ENCODE measurements at regions not wholly inside any gene's neighbourhood (a gene's known extent, or its start where the extent isn't known, plus 50 kb on each side); places are given as distances from the start of the nearest gene placed in this dataset.

- peaks cover 0 to 6% (median 0%) of the 10 kb centered on the region in 12 donors for H3K4me1 ChIP-seq
- peaks cover 0 to 31% (median 9%) of the 10 kb centered on the region in 9 donors for H3K27me3 ChIP-seq
- H3K36me3 ChIP-seq: no peaks in the 10 kb centered on the region
- TF ChIP-seq CTCF (IDR thresholded peaks at IDR 0.05): no peak
- no peak overlapping the region for H3K27ac ChIP-seq
- DNase-seq: no peak
- intact Hi-C loops (cut with DNase I): loop anchor here in 7 of 10 donors (5.0 to 10.0 kb wide), 4 partner anchors 369 to 464 kb away; no protein-coding TSS in a partner anchor
- H3K9me3 ChIP-seq: peaks cover 0 to 1% (median 0%) of the 10 kb centered on the region in 12 donors
- ATAC-seq: no peak
- 43 to 56% (median 49%) methylated on average over 4 of the region's 4 CpGs for WGBS, 4 donors
- no peak overlapping the region for H3K4me3 ChIP-seq
Measured at GRCh38 chr5:174790906-174791305, 66.5 kb downstream of the MSX2 start.

- WGBS, 4 donors: 64 to 87% (median 81%) methylated on average over 4 of the region's 4 CpGs
- peaks cover 0 to 14% (median 5%) of the 10 kb centered on the region in 12 donors for H3K9me3 ChIP-seq
- no peaks in the 10 kb centered on the region for H3K36me3 ChIP-seq
- H3K4me3 ChIP-seq: no peak overlapping the region
- DNase-seq (no peak), ATAC-seq (no peak)
- intact Hi-C loops (cut with DNase I): no loop called here
- H3K27ac ChIP-seq: no peak overlapping the region
- peaks cover 0 to 6% (median 0%) of the 10 kb centered on the region in 12 donors for H3K4me1 ChIP-seq
- TF ChIP-seq POLR2A (IDR thresholded peaks at IDR 0.05): no peak
- TF ChIP-seq CTCF (IDR thresholded peaks at IDR 0.05): no peak
- H3K27me3 ChIP-seq: peaks cover 0 to 21% (median 6%) of the 10 kb centered on the region in 9 donors
Measured at GRCh38 chr5:174789596-174789995, 65.2 kb downstream of the MSX2 start.

GRCh38 chr5:174785120-174785680 lies 60.8 kb downstream of the MSX2 start:
- intact Hi-C loops (cut with DNase I): no loop called here
- WGBS, 4 donors: 84 to 89% (median 87%) methylated on average over 5 of the region's 5 CpGs

More at GRCh38 chr5:174785120-174785680, 60.8 kb downstream of the MSX2 start:
- DNase-seq (no peak), ATAC-seq (no peak)
- Histone ChIP-seq H3K27ac (no peak overlapping the region), H3K9me3 (peaks cover 0 to 26% (median 9%) of the 10 kb centered on the region in 12 donors), H3K36me3 (no peaks in the 10 kb centered on the region), H3K27me3 (peaks cover 0 to 4% (median 0%) of the 10 kb centered on the region in 9 donors), H3K4me3 (no peak overlapping the region), H3K4me1 (no peaks in the 10 kb centered on the region)
- TF ChIP-seq CTCF (IDR thresholded peaks at IDR 0.05) (no peak), POLR2A (IDR thresholded peaks at IDR 0.05) (no peak)

All from heart left ventricle (tissue), 16 donors.